SK-N-SH treated with all-trans-retinoic acid at 6 μM for 48 hours (cell line): ENCODE measurements at regions not wholly inside any gene's neighbourhood (a gene's known extent, or its start where the extent isn't known, plus 50 kb on each side); places are given as distances from the start of the nearest gene placed in this dataset.
"Not testable (repeated sequence)": the region's sequence is repeated elsewhere in the genome, so short reads cannot be mapped to it uniquely, and the experiment has no call there.

Source experiments
- ATAC-seq: fragments of 200-7000 bp; cut with Tn5 transposase; 3 replicates; pipeline ENCODE4 v1.9.1; 2020; ENCODE audit warnings: mild to moderate bottlenecking, moderate library complexity
- ARNTL ChIP-seq: fragments of 450-650 bp; formaldehyde crosslinking; IDR thresholded peaks from 2 replicates; pipeline ENCODE4 v1.5.0; 2020; ENCODE audit warnings: low read depth, mild to moderate bottlenecking, moderate library complexity, borderline replicate concordance
- BACH2 ChIP-seq: fragments of 250-450 bp; sonication (Bioruptor Pico); IDR thresholded peaks from 2 replicates; pipeline ENCODE4 v1.9.0; 2021; ENCODE audit warnings: mild to moderate bottlenecking, borderline replicate concordance
- CSDC2 ChIP-seq: fragments of 250-450 bp; sonication (Bioruptor Pico); IDR thresholded peaks from 2 replicates; pipeline ENCODE4 v1.5.0; 2020; ENCODE audit warnings: mild to moderate bottlenecking, moderate library complexity
- ESRRG ChIP-seq: fragments of 250-450 bp; sonication (Bioruptor Pico); IDR thresholded peaks from 2 replicates; pipeline ENCODE4 v1.6.1; 2021; ENCODE audit warnings: mild to moderate bottlenecking
- GLIS3 ChIP-seq: fragments of 250-450 bp; sonication (Bioruptor Pico); IDR thresholded peaks from 2 replicates; pipeline ENCODE4 v1.5.0; 2020; ENCODE audit warnings: mild to moderate bottlenecking, moderate library complexity
- ISL1 ChIP-seq: fragments of 250-450 bp; sonication (Bioruptor Pico); IDR thresholded peaks from 2 replicates; pipeline ENCODE4 v2.1.2; 2022; ENCODE audit warnings: mild to moderate bottlenecking, moderate library complexity
- OSR1 ChIP-seq: fragments of 250-450 bp; sonication (Bioruptor Pico); IDR thresholded peaks from 2 replicates; pipeline ENCODE4 v1.8.0; 2022; ENCODE audit warnings: moderate library complexity, mild to moderate bottlenecking, inconsistent platforms
- PATZ1 ChIP-seq: fragments of 250-450 bp; sonication (Bioruptor Pico); IDR thresholded peaks from 2 replicates; pipeline ENCODE4 v1.8.0; 2020; ENCODE audit warnings: mild to moderate bottlenecking, moderate library complexity, borderline replicate concordance
- POU6F1 ChIP-seq: fragments of 250-450 bp; sonication (Bioruptor Pico); IDR thresholded peaks from 2 replicates; pipeline ENCODE4 v1.8.0; 2021; ENCODE audit warnings: low read depth, mild to moderate bottlenecking, moderate library complexity, borderline replicate concordance
- PPARA ChIP-seq: fragments of 250-450 bp; sonication (Bioruptor Pico); IDR thresholded peaks from 2 replicates; pipeline ENCODE4 v1.5.0; 2020; ENCODE audit warnings: mild to moderate bottlenecking, borderline replicate concordance
- RARB ChIP-seq: fragments of 250-450 bp; sonication (Bioruptor Pico); IDR thresholded peaks from 2 replicates; pipeline ENCODE4 v1.8.0; 2021; ENCODE audit warnings: mild to moderate bottlenecking, moderate library complexity
- SNAI2 ChIP-seq: fragments of 250-450 bp; sonication (Bioruptor Pico); IDR thresholded peaks from 2 replicates; pipeline ENCODE4 v1.5.0; 2020; ENCODE audit warnings: mild to moderate bottlenecking, moderate library complexity
- TCF4 ChIP-seq: fragments of 250-450 bp; sonication (Bioruptor Pico); IDR thresholded peaks from 2 replicates; pipeline ENCODE4 v1.8.0; 2021; ENCODE audit warnings: mild to moderate bottlenecking, moderate library complexity, borderline replicate concordance
- TOX ChIP-seq: fragments of 250-450 bp; sonication (Bioruptor Pico); IDR thresholded peaks from 2 replicates; pipeline ENCODE4 v1.8.0; 2021; ENCODE audit warnings: mild to moderate bottlenecking, moderate library complexity, borderline replicate concordance
- ZC3H10 ChIP-seq: fragments of 250-450 bp; sonication (Bioruptor Pico); IDR thresholded peaks from 2 replicates; pipeline ENCODE4 v1.5.1; 2021; ENCODE audit warnings: mild to moderate bottlenecking, moderate library complexity
- ZFP30 ChIP-seq: fragments of 450-650 bp; formaldehyde crosslinking; IDR thresholded peaks from 2 replicates; pipeline ENCODE4 v1.5.0; 2022; ENCODE audit warnings: mild to moderate bottlenecking, moderate library complexity
- ZNF565 ChIP-seq: fragments of 450-650 bp; formaldehyde crosslinking; conservative IDR thresholded peaks from 2 replicates; pipeline ENCODE4 v1.5.0; 2020; ENCODE audit warnings: low read depth, mild to moderate bottlenecking, moderate library complexity
- ZNF70 ChIP-seq: fragments of 450-650 bp; formaldehyde crosslinking; IDR thresholded peaks from 2 replicates; pipeline ENCODE4 v1.5.0; 2020; ENCODE audit warnings: mild to moderate bottlenecking, moderate library complexity
- ZNF8 ChIP-seq: fragments of 450-650 bp; formaldehyde crosslinking; IDR thresholded peaks from 2 replicates; pipeline ENCODE4 v1.5.0; 2020; ENCODE audit warnings: mild to moderate bottlenecking, moderate library complexity
- TF ChIP-seq, protein P1 (sequence below): fragments of 250-450 bp; sonication (Bioruptor Pico); IDR thresholded peaks from 2 replicates; pipeline ENCODE4 v1.5.0; 2020; ENCODE audit warnings: mild to moderate bottlenecking, moderate library complexity
- TF ChIP-seq, protein P2 (sequence below): fragments of 250-450 bp; sonication (Bioruptor Pico); IDR thresholded peaks from 2 replicates; pipeline ENCODE4 v1.5.1; 2021; ENCODE audit warnings: mild to moderate bottlenecking, moderate library complexity

GRCh38 chr7:46279290-46279689 lies 358.2 kb upstream of the IGFBP3 start:
- no peak for ATAC-seq
- TF ChIP-seq TCF4 (CRISPR knock-in tag) (no peak), TOX (CRISPR knock-in tag) (no peak), ZC3H10 (no peak), ESRRG (CRISPR knock-in tag) (no peak), ISL1 (CRISPR knock-in tag) (no peak), SNAI2 (CRISPR knock-in tag) (no peak), PATZ1 (CRISPR knock-in tag) (no peak), PPARA (no peak)
- TF ChIP-seq, protein P1, sequence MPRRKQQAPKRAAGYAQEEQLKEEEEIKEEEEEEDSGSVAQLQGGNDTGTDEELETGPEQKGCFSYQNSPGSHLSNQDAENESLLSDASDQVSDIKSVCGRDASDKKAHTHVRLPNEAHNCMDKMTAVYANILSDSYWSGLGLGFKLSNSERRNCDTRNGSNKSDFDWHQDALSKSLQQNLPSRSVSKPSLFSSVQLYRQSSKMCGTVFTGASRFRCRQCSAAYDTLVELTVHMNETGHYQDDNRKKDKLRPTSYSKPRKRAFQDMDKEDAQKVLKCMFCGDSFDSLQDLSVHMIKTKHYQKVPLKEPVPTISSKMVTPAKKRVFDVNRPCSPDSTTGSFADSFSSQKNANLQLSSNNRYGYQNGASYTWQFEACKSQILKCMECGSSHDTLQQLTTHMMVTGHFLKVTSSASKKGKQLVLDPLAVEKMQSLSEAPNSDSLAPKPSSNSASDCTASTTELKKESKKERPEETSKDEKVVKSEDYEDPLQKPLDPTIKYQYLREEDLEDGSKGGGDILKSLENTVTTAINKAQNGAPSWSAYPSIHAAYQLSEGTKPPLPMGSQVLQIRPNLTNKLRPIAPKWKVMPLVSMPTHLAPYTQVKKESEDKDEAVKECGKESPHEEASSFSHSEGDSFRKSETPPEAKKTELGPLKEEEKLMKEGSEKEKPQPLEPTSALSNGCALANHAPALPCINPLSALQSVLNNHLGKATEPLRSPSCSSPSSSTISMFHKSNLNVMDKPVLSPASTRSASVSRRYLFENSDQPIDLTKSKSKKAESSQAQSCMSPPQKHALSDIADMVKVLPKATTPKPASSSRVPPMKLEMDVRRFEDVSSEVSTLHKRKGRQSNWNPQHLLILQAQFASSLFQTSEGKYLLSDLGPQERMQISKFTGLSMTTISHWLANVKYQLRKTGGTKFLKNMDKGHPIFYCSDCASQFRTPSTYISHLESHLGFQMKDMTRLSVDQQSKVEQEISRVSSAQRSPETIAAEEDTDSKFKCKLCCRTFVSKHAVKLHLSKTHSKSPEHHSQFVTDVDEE (CRISPR knock-in tag) = no peak

DNA sequence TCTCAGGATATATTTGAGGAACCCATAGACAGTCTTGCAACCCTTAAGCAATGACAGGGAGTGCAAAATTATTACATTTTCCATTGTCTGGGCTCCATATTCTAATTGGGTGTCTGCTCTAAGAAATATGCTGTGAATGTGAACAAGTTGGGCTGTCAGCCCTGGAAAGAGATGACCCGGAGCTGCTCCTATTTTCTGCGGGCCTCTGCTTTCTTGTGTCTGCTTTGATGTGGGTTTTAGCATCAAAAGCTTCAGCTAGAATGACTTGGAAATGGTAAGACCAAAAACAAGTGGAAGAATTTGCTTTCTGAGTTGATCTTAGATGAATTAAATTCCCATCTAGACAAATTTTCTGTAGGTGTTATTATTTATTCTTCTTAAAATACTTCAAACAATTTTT lies 343.6 kb upstream of the IGFBP3 start:
- no peak for TF ChIP-seq ZC3H10
- no peak for TF ChIP-seq ZNF565 (CRISPR knock-in tag)
- no peak for TF ChIP-seq ZFP30
- TF ChIP-seq ZNF8 = no peak
- TF ChIP-seq CSDC2 (CRISPR knock-in tag) = no peak
- no peak for TF ChIP-seq PPARA
- no peak for TF ChIP-seq SNAI2 (CRISPR knock-in tag)
- TF ChIP-seq POU6F1 (CRISPR knock-in tag) = no peak
- TF ChIP-seq, protein P1 (CRISPR knock-in tag) = no peak
- no peak for ATAC-seq

DNA sequence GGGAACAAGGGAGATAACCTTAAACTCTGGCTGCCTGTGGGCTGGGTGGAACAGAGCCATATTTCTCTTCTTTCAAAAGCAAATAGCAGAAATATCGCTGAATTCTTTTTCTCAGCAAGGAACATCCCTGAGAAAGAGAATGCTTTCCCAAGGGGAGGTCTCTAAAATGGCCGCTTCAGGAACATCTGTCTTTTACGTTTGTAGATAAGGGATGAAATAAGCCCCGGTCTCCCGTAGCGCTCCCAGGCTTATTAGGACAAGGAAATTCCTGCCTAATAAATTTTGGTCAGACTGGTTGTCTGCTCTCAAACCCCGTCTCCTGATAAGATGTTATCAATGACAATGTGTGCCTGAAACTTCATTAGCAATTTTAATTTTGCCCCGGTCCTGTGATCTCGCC lies 340.6 kb upstream of the IGFBP3 start:
- not testable (repeated sequence) for ATAC-seq

DNA sequence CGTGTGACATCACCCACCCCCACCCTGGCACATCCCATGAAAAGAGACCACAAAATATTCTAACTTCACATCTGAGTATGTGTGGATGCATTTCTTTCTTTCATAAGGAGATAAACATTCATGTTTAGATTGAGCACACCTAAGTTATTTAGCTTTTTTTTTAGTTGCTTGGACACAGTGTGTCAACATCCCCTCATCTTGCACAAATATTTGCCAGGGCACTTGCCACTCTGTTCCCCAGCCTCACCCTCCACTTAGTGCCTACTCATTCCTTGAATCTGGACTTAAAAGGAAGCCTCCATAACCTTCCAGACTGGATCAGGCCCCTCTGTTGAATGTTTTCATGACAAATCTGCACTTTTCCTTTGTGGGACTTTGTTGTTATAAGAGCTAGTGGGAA lies 338.9 kb upstream of the IGFBP3 start:
- no peak for ATAC-seq

More for the DNA sequence above, 338.9 kb upstream of the IGFBP3 start:
- TF ChIP-seq ZNF565 (CRISPR knock-in tag) = no peak
- no peak for TF ChIP-seq CSDC2 (CRISPR knock-in tag)
- TF ChIP-seq, protein P2, sequence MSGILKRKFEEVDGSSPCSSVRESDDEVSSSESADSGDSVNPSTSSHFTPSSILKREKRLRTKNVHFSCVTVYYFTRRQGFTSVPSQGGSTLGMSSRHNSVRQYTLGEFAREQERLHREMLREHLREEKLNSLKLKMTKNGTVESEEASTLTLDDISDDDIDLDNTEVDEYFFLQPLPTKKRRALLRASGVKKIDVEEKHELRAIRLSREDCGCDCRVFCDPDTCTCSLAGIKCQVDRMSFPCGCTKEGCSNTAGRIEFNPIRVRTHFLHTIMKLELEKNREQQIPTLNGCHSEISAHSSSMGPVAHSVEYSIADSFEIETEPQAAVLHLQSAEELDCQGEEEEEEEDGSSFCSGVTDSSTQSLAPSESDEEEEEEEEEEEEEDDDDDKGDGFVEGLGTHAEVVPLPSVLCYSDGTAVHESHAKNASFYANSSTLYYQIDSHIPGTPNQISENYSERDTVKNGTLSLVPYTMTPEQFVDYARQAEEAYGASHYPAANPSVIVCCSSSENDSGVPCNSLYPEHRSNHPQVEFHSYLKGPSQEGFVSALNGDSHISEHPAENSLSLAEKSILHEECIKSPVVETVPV (CRISPR knock-in tag) = no peak
- no peak for TF ChIP-seq GLIS3 (CRISPR knock-in tag)
- no peak for TF ChIP-seq ZC3H10
- TF ChIP-seq OSR1 (CRISPR knock-in tag) = no peak
- TF ChIP-seq ZNF8 = no peak
- TF ChIP-seq ESRRG (CRISPR knock-in tag) = no peak
- no peak for TF ChIP-seq BACH2 (CRISPR knock-in tag)
- no peak for TF ChIP-seq PATZ1 (CRISPR knock-in tag)
- no peak for TF ChIP-seq ZNF70 (CRISPR knock-in tag)
- TF ChIP-seq RARB (CRISPR knock-in tag) = no peak
- no peak for TF ChIP-seq PPARA
- TF ChIP-seq ARNTL = no peak
- TF ChIP-seq, protein P1 (CRISPR knock-in tag) = no peak
- TF ChIP-seq ISL1 (CRISPR knock-in tag) = no peak
- TF ChIP-seq, all 23 proteins: peak for 0
